ENCODE measurements at regions not wholly inside any gene's neighbourhood (a gene's known extent, or its start where the extent isn't known, plus 50 kb on each side); places are given as distances from the start of the nearest gene placed in this dataset.

DNA sequence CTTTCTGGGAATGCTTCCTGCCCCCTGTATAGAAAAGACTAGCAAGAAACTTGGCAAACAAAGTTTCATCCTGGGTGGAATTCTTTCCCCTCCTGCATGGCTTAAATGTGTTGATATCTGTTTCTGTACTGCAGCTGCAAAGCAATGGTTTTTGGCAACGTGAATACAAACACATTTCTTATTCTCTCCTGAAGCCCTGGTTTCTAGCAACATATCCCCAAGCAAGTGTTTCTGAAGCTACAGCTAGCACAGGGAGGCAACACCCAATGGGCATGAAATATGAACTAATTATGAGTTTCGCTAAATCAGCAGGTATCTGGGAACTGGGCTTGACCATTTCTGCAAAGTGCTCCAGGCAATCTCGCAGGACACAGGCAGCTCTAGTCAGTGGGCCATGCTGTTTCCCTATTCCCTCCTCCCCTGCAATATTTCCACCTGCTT, 392.3 kb upstream of the TMPO start:
- peak in 2 of 6 donors; percentile 59 to 85 for DNase-seq (ENCODE audit: low read depth in 4 of 6, low spot score in 6 of 6)
- H3K27ac ChIP-seq (ENCODE audit: low read depth, low read length) = no peak overlapping the region
- H3K9me3 ChIP-seq (ENCODE audit: control insufficient read depth, insufficient read depth, low read length) = no peaks in the 10 kb centered on the region
- H3K36me3 ChIP-seq (ENCODE audit: control insufficient read depth, insufficient read depth, low read length) = no peaks in the 10 kb centered on the region
- H3K4me1 ChIP-seq (ENCODE audit: control insufficient read depth, insufficient read depth, low read length) = peaks cover 9% of the 10 kb centered on the region
- H3K27me3 ChIP-seq (ENCODE audit: control insufficient read depth, insufficient read depth, low read length) = no peaks in the 10 kb centered on the region
- 39% methylated on average over 2 of the region's 3 CpGs for WGBS (ENCODE audit: insufficient coverage)
- no peak overlapping the region for H3K4me3 ChIP-seq (ENCODE audit: low read depth, low read length)

DNA sequence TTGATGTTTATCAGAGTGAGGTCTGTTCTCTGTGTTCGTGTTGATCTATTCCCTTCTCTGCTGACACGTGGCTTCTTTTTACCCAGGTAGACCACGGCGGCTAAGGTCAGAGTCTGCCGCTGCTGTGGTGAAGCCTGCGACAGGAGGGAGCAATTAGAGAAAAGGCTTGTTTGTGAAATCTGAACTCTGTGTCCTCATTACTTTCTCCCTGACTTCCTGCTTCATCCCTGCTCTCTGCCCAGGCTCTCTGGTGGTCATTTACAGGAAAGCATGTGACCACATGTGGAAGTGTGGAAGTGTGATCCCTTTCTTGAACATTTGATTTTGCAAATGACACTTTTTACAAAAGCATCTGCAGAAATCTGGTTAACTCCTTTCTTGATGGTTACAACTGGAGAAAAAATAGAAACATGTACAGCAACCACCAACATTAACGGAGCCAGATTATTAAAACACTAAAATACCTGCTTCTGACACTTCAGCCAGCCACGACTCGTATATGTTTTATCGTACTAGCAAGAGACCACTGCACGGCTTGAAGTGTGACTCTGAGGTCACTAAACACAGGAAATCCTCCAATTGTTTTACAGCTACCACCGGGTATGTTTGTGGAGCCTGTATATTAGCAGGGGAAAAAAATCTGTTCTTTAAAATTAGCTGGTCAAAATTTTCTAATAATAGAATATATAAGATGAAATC, 388.6 kb upstream of the TMPO start:
- Histone ChIP-seq H3K27ac (ENCODE audit: low read depth, low read length) (no peak overlapping the region), H3K27me3 (ENCODE audit: control insufficient read depth, insufficient read depth, low read length) (no peaks in the 10 kb centered on the region), H3K36me3 (ENCODE audit: control insufficient read depth, insufficient read depth, low read length) (no peaks in the 10 kb centered on the region), H3K4me3 (ENCODE audit: low read depth, low read length) (no peak overlapping the region), H3K4me1 (ENCODE audit: control insufficient read depth, insufficient read depth, low read length) (peaks cover 9% of the 10 kb centered on the region), H3K9me3 (ENCODE audit: control insufficient read depth, insufficient read depth, low read length) (no peaks in the 10 kb centered on the region)
- DNase-seq (ENCODE audit: low read depth in 4 of 6, low spot score in 6 of 6) = peak in 2 of 6 donors; percentile 19 to 47
- 84% methylated on average over 7 of the region's 12 CpGs for WGBS (ENCODE audit: insufficient coverage)

DNA sequence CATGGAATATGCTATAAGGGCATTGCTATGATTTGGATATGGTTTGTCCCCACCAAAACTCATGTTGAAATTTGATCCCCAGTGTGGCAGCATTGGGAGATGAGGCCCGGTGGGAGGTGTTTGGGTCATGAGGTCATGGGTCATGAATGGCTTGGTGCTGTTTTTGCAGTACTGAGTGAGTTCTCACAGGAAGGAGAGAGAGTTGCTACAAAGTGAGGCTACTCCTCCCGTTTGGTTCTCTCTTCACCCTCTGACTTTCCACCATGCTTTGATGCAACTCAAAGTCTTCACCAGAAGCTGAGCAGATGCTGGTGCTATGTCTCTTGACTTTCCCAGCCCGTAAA, 388.1 kb upstream of the TMPO start:
- Histone ChIP-seq H3K4me1 (ENCODE audit: control insufficient read depth, insufficient read depth, low read length) (peaks cover 6% of the 10 kb centered on the region), H3K4me3 (ENCODE audit: low read depth, low read length) (no peak overlapping the region), H3K27ac (ENCODE audit: low read depth, low read length) (no peak overlapping the region), H3K27me3 (ENCODE audit: control insufficient read depth, insufficient read depth, low read length) (no peaks in the 10 kb centered on the region), H3K36me3 (ENCODE audit: control insufficient read depth, insufficient read depth, low read length) (no peaks in the 10 kb centered on the region), H3K9me3 (ENCODE audit: control insufficient read depth, insufficient read depth, low read length) (no peaks in the 10 kb centered on the region)
- no peak for DNase-seq (ENCODE audit: low read depth in 4 of 6, low spot score in 6 of 6)
- no CpG with 5 or more reads among the region's 3 CpGs for WGBS (ENCODE audit: insufficient coverage)

DNA sequence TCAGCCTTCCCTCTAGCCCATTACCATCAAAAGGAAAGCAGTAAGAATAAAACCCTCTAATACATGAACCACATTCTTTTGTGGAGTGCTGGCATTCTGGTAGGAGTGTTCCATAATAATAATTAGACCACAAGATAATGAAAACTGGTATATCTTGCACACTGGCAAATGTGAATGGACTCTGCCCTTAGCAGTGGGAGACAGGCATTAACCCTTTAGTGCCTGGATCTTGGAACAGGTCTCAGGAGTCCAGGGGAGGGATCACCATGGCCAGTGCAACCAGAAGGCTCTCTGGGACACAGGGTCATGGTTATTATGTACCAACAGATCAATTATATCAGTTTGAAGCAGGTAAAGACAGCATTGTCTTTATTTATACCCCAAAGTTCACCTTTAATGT, 387.5 kb upstream of the TMPO start:
- DNase-seq (ENCODE audit: low read depth in 4 of 6, low spot score in 6 of 6) = no peak
- Histone ChIP-seq H3K27ac (ENCODE audit: low read depth, low read length) (no peak overlapping the region), H3K4me1 (ENCODE audit: control insufficient read depth, insufficient read depth, low read length) (peaks cover 6% of the 10 kb centered on the region), H3K27me3 (ENCODE audit: control insufficient read depth, insufficient read depth, low read length) (no peaks in the 10 kb centered on the region), H3K4me3 (ENCODE audit: low read depth, low read length) (no peak overlapping the region), H3K9me3 (ENCODE audit: control insufficient read depth, insufficient read depth, low read length) (no peaks in the 10 kb centered on the region), H3K36me3 (ENCODE audit: control insufficient read depth, insufficient read depth, low read length) (no peaks in the 10 kb centered on the region)

DNA sequence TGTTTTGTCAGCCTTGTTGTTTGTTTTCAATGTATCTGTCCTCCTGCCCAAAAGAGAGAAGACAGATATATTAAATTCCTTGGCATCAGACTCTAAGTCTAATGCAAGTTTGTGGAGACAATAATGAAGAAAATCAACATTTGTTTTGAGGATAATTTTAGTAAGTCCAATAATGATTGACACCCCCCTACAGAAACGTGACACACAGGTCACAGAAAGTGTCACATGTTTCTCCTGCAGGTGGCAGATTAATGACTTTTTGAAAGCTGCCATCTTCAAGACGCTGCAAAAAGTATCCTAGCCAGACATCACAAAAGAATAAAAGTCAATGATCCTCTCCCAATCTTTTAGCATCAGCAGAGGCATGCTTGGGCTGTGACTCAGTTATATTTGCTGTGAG, 378.8 kb upstream of the TMPO start:
- Histone ChIP-seq H3K27ac (ENCODE audit: low read depth, low read length) (no peak overlapping the region), H3K36me3 (ENCODE audit: control insufficient read depth, insufficient read depth, low read length) (no peaks in the 10 kb centered on the region), H3K4me3 (ENCODE audit: low read depth, low read length) (no peak overlapping the region), H3K4me1 (ENCODE audit: control insufficient read depth, insufficient read depth, low read length) (no peaks in the 10 kb centered on the region), H3K9me3 (ENCODE audit: control insufficient read depth, insufficient read depth, low read length) (no peaks in the 10 kb centered on the region), H3K27me3 (ENCODE audit: control insufficient read depth, insufficient read depth, low read length) (no peaks in the 10 kb centered on the region)
- no peak for DNase-seq (ENCODE audit: low read depth in 4 of 6, low spot score in 6 of 6)
- no CpG with 5 or more reads among the region's 2 CpGs for WGBS (ENCODE audit: insufficient coverage)

DNA sequence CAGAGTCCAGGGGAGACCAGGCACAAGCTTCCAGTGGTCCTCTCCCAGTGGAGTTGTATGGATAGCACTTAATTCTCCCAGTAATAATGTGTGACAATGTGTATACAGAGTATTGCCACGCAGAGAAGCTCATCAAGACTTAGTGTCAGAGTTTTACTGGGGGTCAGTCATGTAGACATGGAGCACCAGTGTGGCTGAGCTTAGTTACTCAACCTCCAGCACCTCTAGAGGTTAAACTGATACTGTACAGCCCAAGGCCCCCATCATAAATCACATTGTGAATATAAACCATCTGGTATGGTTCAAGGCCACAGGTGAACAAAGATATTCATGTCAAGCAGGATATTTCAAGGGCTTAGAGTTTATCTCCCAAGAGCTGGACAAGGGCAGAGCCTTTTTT, 378.1 kb upstream of the TMPO start:
- Histone ChIP-seq H3K4me1 (ENCODE audit: control insufficient read depth, insufficient read depth, low read length) (no peaks in the 10 kb centered on the region), H3K4me3 (ENCODE audit: low read depth, low read length) (no peak overlapping the region), H3K27ac (ENCODE audit: low read depth, low read length) (no peak overlapping the region), H3K27me3 (ENCODE audit: control insufficient read depth, insufficient read depth, low read length) (no peaks in the 10 kb centered on the region), H3K36me3 (ENCODE audit: control insufficient read depth, insufficient read depth, low read length) (no peaks in the 10 kb centered on the region), H3K9me3 (ENCODE audit: control insufficient read depth, insufficient read depth, low read length) (no peaks in the 10 kb centered on the region)
- DNase-seq (ENCODE audit: low read depth in 4 of 6, low spot score in 6 of 6) = no peak
- 88% methylated on average over 1 of the region's 1 CpG for WGBS (ENCODE audit: insufficient coverage)

DNA sequence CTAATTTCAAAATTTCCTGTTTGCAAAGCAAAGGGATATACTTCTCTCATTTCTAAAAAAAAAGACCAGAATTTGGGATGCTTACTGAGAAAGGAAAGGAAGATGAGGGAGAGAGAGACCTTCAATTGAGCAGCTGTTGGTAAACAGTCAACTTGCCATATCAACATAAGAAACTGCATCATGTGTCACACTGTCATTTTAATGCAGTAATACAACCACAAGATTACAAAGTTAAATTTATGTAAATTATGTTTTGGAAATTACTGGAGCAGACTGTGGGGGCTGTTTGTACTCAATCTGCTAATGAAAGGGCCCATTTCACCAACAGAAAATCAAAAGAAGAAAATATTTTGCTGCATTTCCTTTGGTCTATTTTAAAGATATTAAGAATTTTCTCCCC, 370.4 kb upstream of the TMPO start:
- Histone ChIP-seq H3K9me3 (ENCODE audit: control insufficient read depth, insufficient read depth, low read length) (no peaks in the 10 kb centered on the region), H3K27ac (ENCODE audit: low read depth, low read length) (no peak overlapping the region), H3K4me1 (ENCODE audit: control insufficient read depth, insufficient read depth, low read length) (no peaks in the 10 kb centered on the region), H3K36me3 (ENCODE audit: control insufficient read depth, insufficient read depth, low read length) (no peaks in the 10 kb centered on the region), H3K27me3 (ENCODE audit: control insufficient read depth, insufficient read depth, low read length) (no peaks in the 10 kb centered on the region), H3K4me3 (ENCODE audit: low read depth, low read length) (no peak overlapping the region)
- DNase-seq (ENCODE audit: low read depth in 4 of 6, low spot score in 6 of 6) = no peak

DNA sequence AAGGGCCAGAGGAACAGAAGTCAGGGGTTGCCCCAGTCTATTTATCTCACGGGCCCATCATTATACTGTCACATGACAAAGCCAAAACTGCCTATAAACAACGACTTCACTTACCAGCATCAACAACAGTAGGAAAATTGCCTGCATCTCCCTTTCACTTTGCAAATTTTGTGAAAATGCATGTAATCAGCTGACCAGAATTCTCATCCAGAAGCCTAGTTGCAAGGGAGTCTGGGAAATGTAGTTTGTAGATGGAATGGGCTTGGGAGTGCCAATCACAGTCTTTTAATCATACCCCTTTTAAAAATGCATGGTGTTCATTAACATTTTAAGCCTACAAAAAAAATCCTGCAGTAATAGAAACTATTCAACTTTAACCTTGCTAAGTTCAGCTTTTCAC, 369.3 kb upstream of the TMPO start:
- H3K27ac ChIP-seq (ENCODE audit: low read depth, low read length) = no peak overlapping the region
- no peaks in the 10 kb centered on the region for H3K27me3 ChIP-seq (ENCODE audit: control insufficient read depth, insufficient read depth, low read length)
- no peak overlapping the region for H3K4me3 ChIP-seq (ENCODE audit: low read depth, low read length)
- WGBS (ENCODE audit: insufficient coverage) = 71% methylated on average over 2 of the region's 2 CpGs
- H3K9me3 ChIP-seq (ENCODE audit: control insufficient read depth, insufficient read depth, low read length) = no peaks in the 10 kb centered on the region
- H3K36me3 ChIP-seq (ENCODE audit: control insufficient read depth, insufficient read depth, low read length) = no peaks in the 10 kb centered on the region
- DNase-seq (ENCODE audit: low read depth in 4 of 6, low spot score in 6 of 6) = peak in 1 of 6 donors; percentile 16
- no peaks in the 10 kb centered on the region for H3K4me1 ChIP-seq (ENCODE audit: control insufficient read depth, insufficient read depth, low read length)

DNA sequence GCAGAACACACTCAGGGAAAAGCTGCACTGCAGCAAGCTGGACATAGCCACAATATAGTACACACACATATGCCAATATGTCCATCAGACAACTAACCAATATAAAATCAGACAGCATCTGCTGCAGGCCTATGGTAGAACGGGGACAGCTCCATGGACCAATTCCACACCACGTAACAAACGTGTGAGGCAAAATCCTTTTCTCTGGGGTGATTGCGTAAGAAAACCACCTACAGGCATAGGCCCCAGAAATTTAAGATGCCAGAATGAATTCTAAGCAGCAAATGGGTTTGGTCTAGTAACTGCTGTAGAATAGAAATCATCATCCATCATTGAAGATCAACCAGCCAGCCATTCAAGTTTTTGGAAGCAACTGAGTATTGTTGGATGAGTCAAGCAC, 368.9 kb upstream of the TMPO start:
- H3K27ac ChIP-seq (ENCODE audit: low read depth, low read length) = no peak overlapping the region
- no peak for DNase-seq (ENCODE audit: low read depth in 4 of 6, low spot score in 6 of 6)
- H3K4me3 ChIP-seq (ENCODE audit: low read depth, low read length) = no peak overlapping the region
- H3K9me3 ChIP-seq (ENCODE audit: control insufficient read depth, insufficient read depth, low read length) = no peaks in the 10 kb centered on the region
- H3K27me3 ChIP-seq (ENCODE audit: control insufficient read depth, insufficient read depth, low read length) = no peaks in the 10 kb centered on the region
- no peaks in the 10 kb centered on the region for H3K36me3 ChIP-seq (ENCODE audit: control insufficient read depth, insufficient read depth, low read length)
- H3K4me1 ChIP-seq (ENCODE audit: control insufficient read depth, insufficient read depth, low read length) = no peaks in the 10 kb centered on the region
- WGBS (ENCODE audit: insufficient coverage) = no CpG with 5 or more reads among the region's 4 CpGs

DNA sequence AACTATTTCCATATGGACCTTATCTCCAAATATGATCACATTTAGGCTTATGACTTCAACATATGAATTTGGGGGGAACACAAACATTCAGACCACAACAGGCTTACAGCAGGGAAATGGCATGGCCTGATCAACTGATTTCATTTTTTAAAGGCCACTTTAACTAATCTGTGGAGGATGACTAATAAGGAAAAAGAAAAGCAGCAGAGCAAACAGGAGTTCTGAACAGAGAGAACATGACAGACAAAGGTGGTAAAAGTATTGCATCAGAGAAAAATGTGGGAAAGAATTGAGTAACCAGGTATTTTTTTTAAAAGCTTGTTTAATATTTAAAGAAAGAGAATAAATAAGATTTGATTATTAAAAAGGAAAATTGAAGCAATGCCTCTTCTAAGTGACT, 366.1 kb upstream of the TMPO start:
- Histone ChIP-seq H3K27me3 (ENCODE audit: control insufficient read depth, insufficient read depth, low read length) (no peaks in the 10 kb centered on the region), H3K9me3 (ENCODE audit: control insufficient read depth, insufficient read depth, low read length) (no peaks in the 10 kb centered on the region), H3K4me3 (ENCODE audit: low read depth, low read length) (no peak overlapping the region), H3K4me1 (ENCODE audit: control insufficient read depth, insufficient read depth, low read length) (no peaks in the 10 kb centered on the region), H3K27ac (ENCODE audit: low read depth, low read length) (no peak overlapping the region), H3K36me3 (ENCODE audit: control insufficient read depth, insufficient read depth, low read length) (no peaks in the 10 kb centered on the region)
- DNase-seq (ENCODE audit: low read depth in 4 of 6, low spot score in 6 of 6) = no peak
